ENCODE measurements at regions not wholly inside any gene's neighbourhood (a gene's known extent, or its start where the extent isn't known, plus 50 kb on each side); places are given as distances from the start of the nearest gene placed in this dataset.

DNA sequence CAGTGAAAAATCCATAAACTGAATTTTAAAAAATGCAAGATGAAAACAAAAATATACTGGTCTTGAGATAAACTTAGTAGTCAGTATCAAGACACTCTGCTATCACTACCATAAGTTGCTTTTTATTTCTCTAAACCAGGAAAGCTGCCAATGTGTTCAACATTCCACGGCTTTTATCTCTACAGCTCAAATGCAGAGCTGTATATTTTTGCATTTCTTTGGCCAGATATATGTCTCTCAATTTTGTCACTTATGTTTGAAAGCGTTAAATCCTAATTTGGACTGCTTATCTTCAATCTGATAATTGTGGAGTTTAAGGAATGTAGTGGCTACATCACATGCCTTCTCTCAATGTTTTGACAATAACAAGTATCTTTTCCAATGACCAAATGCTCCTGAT, 609.5 kb downstream of the EPHA4 start:
- TF ChIP-seq, protein P1, sequence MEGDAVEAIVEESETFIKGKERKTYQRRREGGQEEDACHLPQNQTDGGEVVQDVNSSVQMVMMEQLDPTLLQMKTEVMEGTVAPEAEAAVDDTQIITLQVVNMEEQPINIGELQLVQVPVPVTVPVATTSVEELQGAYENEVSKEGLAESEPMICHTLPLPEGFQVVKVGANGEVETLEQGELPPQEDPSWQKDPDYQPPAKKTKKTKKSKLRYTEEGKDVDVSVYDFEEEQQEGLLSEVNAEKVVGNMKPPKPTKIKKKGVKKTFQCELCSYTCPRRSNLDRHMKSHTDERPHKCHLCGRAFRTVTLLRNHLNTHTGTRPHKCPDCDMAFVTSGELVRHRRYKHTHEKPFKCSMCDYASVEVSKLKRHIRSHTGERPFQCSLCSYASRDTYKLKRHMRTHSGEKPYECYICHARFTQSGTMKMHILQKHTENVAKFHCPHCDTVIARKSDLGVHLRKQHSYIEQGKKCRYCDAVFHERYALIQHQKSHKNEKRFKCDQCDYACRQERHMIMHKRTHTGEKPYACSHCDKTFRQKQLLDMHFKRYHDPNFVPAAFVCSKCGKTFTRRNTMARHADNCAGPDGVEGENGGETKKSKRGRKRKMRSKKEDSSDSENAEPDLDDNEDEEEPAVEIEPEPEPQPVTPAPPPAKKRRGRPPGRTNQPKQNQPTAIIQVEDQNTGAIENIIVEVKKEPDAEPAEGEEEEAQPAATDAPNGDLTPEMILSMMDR (IDR thresholded peaks at IDR 0.05) = no peak
- no peak for TF ChIP-seq EP300 (IDR thresholded peaks at IDR 0.05)
